GM21529 (cell line): ENCODE measurements at regions not wholly inside any gene's neighbourhood (a gene's known extent, or its start where the extent isn't known, plus 50 kb on each side); places are given as distances from the start of the nearest gene placed in this dataset.

Experiments used
- ATAC-seq: cut with Tn5 transposase; IDR thresholded peaks from one replicate; pipeline ENCODE4 v1.9.1; 2021; ENCODE audit not compliant: unreplicated experiment

GRCh38 chr5:138666226-138666742 lies 86.9 kb upstream of the CTNNA1 start:
- no peak for ATAC-seq

GRCh38 chr5:138665261-138665660 lies 88.0 kb upstream of the CTNNA1 start:
- ATAC-seq: no peak

- no peak for ATAC-seq
Observed at GRCh38 chr5:138664276-138664943, 88.8 kb upstream of the CTNNA1 start.

- ATAC-seq: no peak
Observed at GRCh38 chr5:138663561-138663960, 88.4 kb upstream of the HSPA9 start.

GRCh38 chr5:138663009-138663408 lies 87.8 kb upstream of the HSPA9 start:
- ATAC-seq: no peak

GRCh38 chr5:138662599-138662998 lies 87.4 kb upstream of the HSPA9 start:
- ATAC-seq: no peak

GRCh38 chr5:138661991-138662434 lies 86.8 kb upstream of the HSPA9 start:
- no peak for ATAC-seq

GRCh38 chr5:138661291-138661960 lies 86.2 kb upstream of the HSPA9 start:
- no peak for ATAC-seq

GRCh38 chr5:138660051-138660572 lies 84.9 kb upstream of the HSPA9 start:
- no peak for ATAC-seq

- no peak for ATAC-seq
Observed at GRCh38 chr5:138659561-138659960, 84.4 kb upstream of the HSPA9 start.

- ATAC-seq: no peak
Observed at GRCh38 chr5:138659121-138659520, 83.9 kb upstream of the HSPA9 start.

GRCh38 chr5:138658676-138659075 lies 83.5 kb upstream of the HSPA9 start:
- no peak for ATAC-seq

GRCh38 chr5:138657360-138657759 lies 82.2 kb upstream of the HSPA9 start:
- ATAC-seq: no peak

- ATAC-seq: no peak
Observed at GRCh38 chr5:138656916-138657315, 81.7 kb upstream of the HSPA9 start.

- no peak for ATAC-seq
Observed at GRCh38 chr5:138655530-138656190, 80.5 kb upstream of the HSPA9 start.

GRCh38 chr5:138654281-138654867 lies 79.2 kb upstream of the HSPA9 start:
- ATAC-seq: peak; percentile 70

- no peak for ATAC-seq
Observed at GRCh38 chr5:138653502-138653901, 78.3 kb upstream of the HSPA9 start.

GRCh38 chr5:138651767-138652117 lies 76.5 kb upstream of the HSPA9 start:
- ATAC-seq: no peak

- ATAC-seq: no peak
Observed at GRCh38 chr5:138651058-138651766, 76.0 kb upstream of the HSPA9 start.

- ATAC-seq: no peak
Observed at GRCh38 chr5:138650196-138650595, 75.0 kb upstream of the HSPA9 start.

GRCh38 chr5:138649775-138650174 lies 74.6 kb upstream of the HSPA9 start:
- ATAC-seq: peak; percentile 6
